ENCODE measurements at regions not wholly inside any gene's neighbourhood (a gene's known extent, or its start where the extent isn't known, plus 50 kb on each side); places are given as distances from the start of the nearest gene placed in this dataset.

GRCh38 chr14:81668626-81669274 is 135.1 kb upstream of the SEL1L start:
- no peak for DNase-seq (ENCODE audit: extremely low read depth, low read depth, low spot score)

GRCh38 chr14:81669308-81669707 is 135.7 kb upstream of the SEL1L start:
- DNase-seq (ENCODE audit: extremely low read depth, low read depth, low spot score), result no peak

GRCh38 chr14:81673930-81674329 is 140.3 kb upstream of the SEL1L start:
- DNase-seq (ENCODE audit: extremely low read depth, low read depth, low spot score), result no peak

GRCh38 chr14:81676395-81676794 is 142.7 kb upstream of the SEL1L start:
- no peak for DNase-seq (ENCODE audit: extremely low read depth, low read depth, low spot score)

- DNase-seq (ENCODE audit: extremely low read depth, low read depth, low spot score), result no peak
Observed at GRCh38 chr14:81676879-81677278, 143.2 kb upstream of the SEL1L start.

GRCh38 chr14:81677736-81678135 is 144.1 kb upstream of the SEL1L start:
- DNase-seq (ENCODE audit: extremely low read depth, low read depth, low spot score), result no peak

- DNase-seq (ENCODE audit: extremely low read depth, low read depth, low spot score), result no peak
Observed at GRCh38 chr14:81679226-81679625, 145.6 kb upstream of the SEL1L start.

GRCh38 chr14:81681541-81681940 is 147.9 kb upstream of the SEL1L start:
- DNase-seq (ENCODE audit: extremely low read depth, low read depth, low spot score), result no peak

- no peak for DNase-seq (ENCODE audit: extremely low read depth, low read depth, low spot score)
Observed at GRCh38 chr14:81682134-81682533, 148.5 kb upstream of the SEL1L start.

GRCh38 chr14:81682701-81683100 is 149.0 kb upstream of the SEL1L start:
- no peak for DNase-seq (ENCODE audit: extremely low read depth, low read depth, low spot score)

- no peak for DNase-seq (ENCODE audit: extremely low read depth, low read depth, low spot score)
Observed at GRCh38 chr14:81684696-81685095, 151.0 kb upstream of the SEL1L start.

GRCh38 chr14:81686512-81686911 is 152.9 kb upstream of the SEL1L start:
- DNase-seq (ENCODE audit: extremely low read depth, low read depth, low spot score), result no peak

GRCh38 chr14:81691931-81692330 is 158.3 kb upstream of the SEL1L start:
- no peak for DNase-seq (ENCODE audit: extremely low read depth, low read depth, low spot score)

- DNase-seq (ENCODE audit: extremely low read depth, low read depth, low spot score), result no peak
Observed at GRCh38 chr14:81694419-81694818, 160.8 kb upstream of the SEL1L start.

- DNase-seq (ENCODE audit: extremely low read depth, low read depth, low spot score), result no peak
Observed at GRCh38 chr14:81709681-81710080, 176.0 kb upstream of the SEL1L start.

- DNase-seq (ENCODE audit: extremely low read depth, low read depth, low spot score), result no peak
Observed at GRCh38 chr14:81710232-81710845, 176.7 kb upstream of the SEL1L start.

GRCh38 chr14:81715731-81716130 is 182.1 kb upstream of the SEL1L start:
- no peak for DNase-seq (ENCODE audit: extremely low read depth, low read depth, low spot score)

- DNase-seq (ENCODE audit: extremely low read depth, low read depth, low spot score), result no peak
Observed at GRCh38 chr14:81716953-81717352, 183.3 kb upstream of the SEL1L start.

- DNase-seq (ENCODE audit: extremely low read depth, low read depth, low spot score), result no peak
Observed at GRCh38 chr14:81723956-81724355, 190.3 kb upstream of the SEL1L start.

- DNase-seq (ENCODE audit: extremely low read depth, low read depth, low spot score), result no peak
Observed at GRCh38 chr14:81727218-81727617, 193.6 kb upstream of the SEL1L start.

GRCh38 chr14:81728447-81728846 is 194.8 kb upstream of the SEL1L start:
- no peak for DNase-seq (ENCODE audit: extremely low read depth, low read depth, low spot score)

- no peak for DNase-seq (ENCODE audit: extremely low read depth, low read depth, low spot score)
Observed at GRCh38 chr14:81729622-81730021, 196.0 kb upstream of the SEL1L start.

GRCh38 chr14:81737938-81738337 is 204.3 kb upstream of the SEL1L start:
- no peak for DNase-seq (ENCODE audit: extremely low read depth, low read depth, low spot score)

Data from glomerular endothelial cell (primary cell).